ENCODE measurements at regions not wholly inside any gene's neighbourhood (a gene's known extent, or its start where the extent isn't known, plus 50 kb on each side); places are given as distances from the start of the nearest gene placed in this dataset.
"Not testable (repeated sequence)": the region's sequence is repeated elsewhere in the genome, so short reads cannot be mapped to it uniquely, and the experiment has no call there.

DNA sequence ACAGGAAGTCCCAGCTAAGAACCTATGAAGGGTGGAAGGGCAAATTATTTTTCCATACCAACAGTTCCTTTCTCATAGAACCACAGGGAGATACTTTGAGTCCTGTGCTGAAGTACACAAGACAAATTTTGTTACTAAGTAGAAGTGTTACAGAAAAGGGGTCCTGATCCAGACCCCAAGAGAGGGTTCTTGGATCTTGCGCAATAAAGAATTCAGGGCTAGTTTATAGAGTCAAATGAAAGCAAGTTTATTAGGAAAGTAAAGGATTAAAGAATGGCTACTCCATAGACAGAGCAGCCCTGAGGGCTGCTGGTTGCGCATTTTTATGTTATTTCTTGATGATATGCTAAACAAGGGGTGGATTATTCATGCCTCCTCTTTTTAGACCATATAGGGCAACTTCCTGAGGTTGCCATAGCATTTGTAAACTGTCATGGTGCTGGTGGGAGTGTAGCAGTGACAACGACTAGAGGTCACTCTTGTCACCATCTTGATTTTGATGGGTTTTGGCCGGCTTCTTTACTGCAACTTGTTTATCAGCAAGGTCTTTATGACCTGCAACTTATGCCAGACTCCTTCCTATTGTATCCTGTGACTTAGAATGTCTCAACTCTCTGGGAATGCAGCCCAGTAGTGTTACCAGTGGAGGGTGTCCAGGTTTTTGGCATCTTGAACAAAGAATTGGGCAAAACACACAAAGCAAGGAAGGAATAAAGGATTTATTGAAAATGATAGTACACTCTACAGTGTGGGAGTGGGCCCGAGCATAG is 409.4 kb downstream of the SH2D4B start:
- no peak for DNase-seq (ENCODE audit: low read depth)

GRCh38 chr10:80949785-80950184 is 412.1 kb downstream of the SH2D4B start:
- DNase-seq (ENCODE audit: low read depth), result no peak

DNA sequence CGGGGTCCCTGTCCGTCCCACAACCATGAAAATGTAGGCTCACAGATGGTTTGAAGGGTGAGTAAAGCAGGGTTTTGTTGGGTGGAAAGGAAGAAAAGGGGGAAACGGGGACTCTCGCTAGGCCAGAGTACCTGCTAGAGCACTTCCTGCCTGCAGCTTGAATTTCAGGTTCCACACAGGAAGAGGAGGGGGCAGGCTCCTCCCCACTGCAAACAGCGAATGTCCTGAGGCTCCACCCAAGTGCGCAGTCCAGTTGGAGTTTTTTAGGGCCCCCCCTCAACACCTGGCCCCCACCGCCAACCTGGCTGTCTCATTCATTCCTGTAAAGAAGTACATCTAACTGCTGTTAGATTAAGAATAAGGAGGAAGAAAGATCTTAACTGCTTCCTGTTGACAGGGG is 414.7 kb downstream of the SH2D4B start:
- DNase-seq (ENCODE audit: low read depth), result no peak

- no peak for DNase-seq (ENCODE audit: low read depth)
Measured at GRCh38 chr10:80957161-80957560, 419.5 kb downstream of the SH2D4B start.

DNA sequence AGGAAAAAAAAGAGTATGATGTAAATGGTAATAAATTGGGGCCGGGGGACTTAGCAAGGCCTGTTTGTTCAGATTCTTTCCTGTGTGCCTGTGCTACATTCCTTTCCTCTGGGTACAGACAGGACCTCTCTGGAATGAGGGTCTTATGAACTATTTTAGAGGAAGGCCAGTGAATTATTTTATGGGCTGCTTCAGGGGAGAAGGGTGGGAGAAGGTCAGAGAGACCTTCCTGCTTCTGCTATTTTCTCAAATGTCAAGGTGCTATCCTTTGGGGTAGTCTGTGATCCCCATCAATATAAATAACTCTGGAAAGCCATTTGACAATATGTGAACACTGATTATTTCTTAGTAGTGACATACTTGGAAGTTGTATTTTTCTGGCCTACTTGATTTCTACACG is 426.5 kb downstream of the SH2D4B start:
- DNase-seq (ENCODE audit: low read depth), result no peak

DNA sequence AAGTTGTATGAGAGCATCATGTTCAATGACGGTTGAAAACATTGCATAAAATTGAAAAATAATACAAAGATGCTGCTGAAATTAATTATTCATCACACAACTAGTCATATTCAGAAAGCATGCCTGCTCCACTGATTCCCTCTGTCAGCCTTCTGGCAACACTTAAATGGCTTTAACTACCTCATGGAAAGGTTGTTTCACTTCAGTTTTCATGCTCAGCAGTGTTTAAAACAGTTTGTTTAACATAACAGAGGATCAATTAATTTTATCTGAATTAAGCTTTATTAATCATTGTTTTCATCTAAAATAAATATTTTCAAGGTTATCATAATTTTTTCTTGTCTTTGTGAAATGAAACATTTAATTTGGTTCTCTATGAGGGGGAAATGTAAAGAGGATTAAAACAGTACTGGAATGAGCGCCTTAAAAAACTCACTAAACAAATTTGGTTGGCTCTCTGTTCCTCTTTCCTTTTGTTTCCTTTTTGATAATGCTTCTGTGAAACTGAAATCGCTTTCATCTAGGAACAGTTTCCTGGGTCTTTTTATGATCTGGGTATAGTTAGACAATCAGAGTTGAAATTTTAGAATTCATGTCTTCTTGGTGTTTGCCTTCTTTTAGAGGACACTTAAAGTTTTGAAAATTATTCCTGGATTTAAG is 427.4 kb downstream of the SH2D4B start:
- no peak for DNase-seq (ENCODE audit: low read depth)

- DNase-seq (ENCODE audit: low read depth), result no peak
Measured at GRCh38 chr10:80966326-80966986, 428.8 kb downstream of the SH2D4B start.

DNA sequence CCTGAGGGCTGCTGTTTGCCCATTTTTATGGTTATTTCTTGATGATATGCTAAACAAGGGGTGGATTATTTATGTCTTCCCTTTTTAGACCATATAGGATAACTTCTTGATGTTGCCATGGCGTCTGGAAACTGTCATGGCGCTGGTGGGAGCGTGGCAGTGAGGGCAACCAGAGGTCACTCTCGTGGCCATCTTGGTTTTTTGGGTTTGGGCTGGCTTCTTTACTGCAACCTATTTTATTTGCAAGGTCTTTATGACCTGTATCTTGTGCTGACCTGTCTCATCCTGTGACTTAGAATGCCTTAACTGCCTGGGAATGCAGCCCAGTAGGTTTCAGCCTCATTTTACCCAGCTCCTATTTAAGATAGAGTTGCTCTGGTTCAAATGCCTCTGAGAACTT is 429.7 kb downstream of the SH2D4B start:
- not testable (repeated sequence) for DNase-seq (ENCODE audit: low read depth)

DNA sequence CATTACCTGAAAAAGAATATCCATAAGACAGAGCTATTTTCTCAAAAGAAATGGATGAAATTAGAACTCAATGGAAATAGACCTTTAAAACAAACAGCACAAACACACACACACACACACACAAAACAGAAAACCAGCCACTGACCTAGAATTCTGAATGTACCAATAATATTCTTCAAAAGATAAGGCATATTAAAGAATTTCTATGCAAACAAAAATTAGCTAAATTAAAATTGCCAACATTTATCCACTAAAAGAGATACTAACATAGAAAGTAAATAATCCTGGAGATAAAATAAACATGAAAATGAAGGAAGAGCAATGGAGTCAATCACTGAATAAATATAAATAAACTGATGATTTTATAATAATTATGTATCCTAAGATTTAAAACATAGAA is 431.2 kb downstream of the SH2D4B start:
- no peak for DNase-seq (ENCODE audit: low read depth)

DNA sequence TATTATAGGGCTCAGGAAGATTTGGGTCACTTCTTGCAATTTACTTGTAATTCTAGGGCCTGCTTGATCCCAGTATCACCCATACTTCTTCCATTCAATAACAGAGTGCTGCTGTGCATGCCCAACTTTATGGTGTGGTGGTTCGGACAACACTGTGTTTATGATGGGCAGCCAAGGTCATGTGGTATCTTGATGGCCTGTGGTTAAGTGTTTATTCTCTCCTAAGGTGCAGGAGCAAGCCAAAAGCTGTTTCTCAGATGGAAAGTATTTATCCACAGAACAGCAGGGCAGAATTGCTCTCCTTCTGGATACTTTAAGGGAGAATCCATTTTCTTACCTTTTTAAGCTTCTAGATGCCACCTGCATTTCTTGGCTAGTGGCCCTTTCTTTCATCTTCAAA is 433.8 kb downstream of the SH2D4B start:
- DNase-seq (ENCODE audit: low read depth), result no peak

GRCh38 chr10:80976658-80977057 is 439.0 kb downstream of the SH2D4B start:
- no peak for DNase-seq (ENCODE audit: low read depth)

GRCh38 chr10:80985102-80985501 is 447.4 kb downstream of the SH2D4B start:
- no peak for DNase-seq (ENCODE audit: low read depth)

- DNase-seq (ENCODE audit: low read depth), result no peak
Measured at GRCh38 chr10:80986596-80986995, 448.9 kb downstream of the SH2D4B start.

DNA sequence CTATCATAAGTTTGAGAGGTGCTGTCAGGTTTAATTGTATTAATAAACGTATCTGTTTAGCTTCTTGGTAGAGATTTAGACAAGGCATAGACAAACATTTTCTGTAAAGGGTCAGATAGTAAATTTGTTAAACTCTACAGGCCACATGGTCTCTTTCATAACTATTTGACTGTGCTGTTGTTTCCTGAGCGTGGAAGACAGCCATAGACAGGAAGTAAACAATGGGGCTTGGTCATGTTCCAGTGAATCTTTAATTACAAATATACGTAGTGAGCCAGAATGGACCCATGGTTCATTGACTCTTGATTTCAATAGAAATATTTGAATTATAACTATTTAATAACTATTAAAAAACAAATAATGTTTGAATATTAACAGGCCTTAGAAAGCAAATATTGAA is 451.1 kb downstream of the SH2D4B start:
- DNase-seq (ENCODE audit: low read depth), result no peak

- DNase-seq (ENCODE audit: low read depth), result no peak
Measured at GRCh38 chr10:80996615-80997193, 459.0 kb downstream of the SH2D4B start.

DNA sequence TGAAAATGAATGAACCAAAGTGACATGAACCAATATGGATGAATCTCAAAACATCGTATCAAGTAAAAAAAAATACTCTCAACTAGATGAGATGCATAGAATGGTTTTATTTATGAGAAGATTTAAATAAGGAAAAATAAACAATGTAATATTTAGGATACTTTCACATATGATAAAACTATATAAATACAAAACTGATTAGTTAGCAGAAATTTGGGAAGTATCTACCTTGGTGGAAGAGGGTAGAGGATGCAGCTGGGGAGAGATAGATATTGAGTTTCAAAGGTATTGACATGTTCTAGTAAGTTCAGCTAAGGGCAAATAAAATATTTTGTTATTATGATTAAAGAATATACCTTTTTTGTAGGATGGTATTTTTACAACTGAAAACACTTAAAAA is 463.1 kb downstream of the SH2D4B start:
- no peak for DNase-seq (ENCODE audit: low read depth)

DNA sequence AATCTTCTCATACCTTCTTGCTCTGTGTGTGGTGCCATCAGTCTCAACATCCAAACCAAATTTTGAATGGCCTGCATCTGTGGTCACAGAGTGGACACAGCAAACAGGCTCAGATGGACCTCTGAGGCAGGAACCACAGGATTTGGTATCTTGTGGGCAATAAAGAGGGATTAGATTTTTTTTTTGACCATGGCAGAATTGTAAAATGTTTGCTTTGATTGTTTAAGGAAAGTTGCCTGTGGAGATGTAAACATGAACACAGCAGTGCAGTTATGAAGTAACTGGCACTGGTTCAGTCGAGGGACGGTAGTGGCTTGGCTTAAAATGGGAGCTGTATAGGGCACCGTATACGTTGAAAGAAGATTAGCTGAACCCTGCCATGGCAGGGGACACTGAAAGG is 464.7 kb downstream of the SH2D4B start:
- DNase-seq (ENCODE audit: low read depth), result no peak

DNA sequence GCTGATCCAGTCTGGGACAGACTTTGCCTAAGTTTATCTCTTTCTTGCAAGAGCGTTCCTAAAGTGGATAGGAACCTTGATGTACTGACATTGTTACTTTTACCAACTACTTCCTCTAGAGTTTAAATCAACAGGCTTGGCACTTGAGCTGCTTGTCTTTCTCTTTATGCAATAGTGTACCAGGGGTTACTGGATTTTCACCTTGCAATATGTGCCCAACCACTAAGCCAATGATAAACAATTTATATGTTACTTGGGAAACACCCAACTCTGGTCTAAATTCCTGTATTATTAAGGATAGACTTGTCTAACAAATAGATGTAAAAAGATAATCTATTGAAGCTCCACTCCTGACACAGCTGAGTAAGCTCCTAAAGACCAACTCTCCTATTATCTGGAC is 470.2 kb downstream of the SH2D4B start:
- DNase-seq (ENCODE audit: low read depth), result no peak

DNA sequence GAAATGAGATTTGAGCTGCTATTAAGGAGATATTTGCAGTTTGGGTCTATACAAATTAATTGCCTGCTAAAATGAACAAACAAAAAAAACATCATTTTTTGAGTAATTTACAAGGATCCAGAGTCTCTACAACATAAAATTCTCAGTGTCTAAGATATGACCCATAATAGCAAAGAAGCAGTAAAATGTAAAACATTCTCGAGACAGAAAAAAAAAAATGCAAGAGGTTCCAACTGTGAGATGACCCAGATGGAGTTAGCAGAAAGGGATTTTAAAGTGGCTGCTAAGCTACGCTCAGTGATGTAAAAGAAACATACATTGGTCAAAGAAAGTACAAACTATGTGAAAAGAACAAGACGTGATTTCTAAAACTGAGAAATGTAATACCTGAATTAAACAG is 471.0 kb downstream of the SH2D4B start:
- DNase-seq (ENCODE audit: low read depth), result no peak

DNA sequence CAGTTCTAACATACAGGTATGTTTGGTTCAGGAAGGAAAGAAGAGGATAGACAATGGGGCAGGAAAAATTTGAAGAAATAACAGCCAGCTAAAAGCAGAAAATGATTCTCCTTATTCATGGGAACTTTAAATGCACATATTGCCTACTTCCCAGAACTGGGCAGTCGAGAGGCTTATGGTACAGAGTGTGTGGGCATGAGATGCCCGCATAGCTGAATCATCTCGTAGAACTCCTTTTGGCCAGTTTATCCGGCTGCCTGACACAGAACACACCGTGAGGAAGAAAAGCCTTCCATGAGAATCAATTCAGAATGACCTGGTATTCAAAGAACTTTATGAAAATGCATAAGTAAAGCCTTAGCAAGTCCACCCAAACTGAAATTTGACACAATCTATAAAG is 471.6 kb downstream of the SH2D4B start:
- no peak for DNase-seq (ENCODE audit: low read depth)

- DNase-seq (ENCODE audit: low read depth), result no peak
Measured at GRCh38 chr10:81013771-81014170, 476.1 kb downstream of the SH2D4B start.

DNA sequence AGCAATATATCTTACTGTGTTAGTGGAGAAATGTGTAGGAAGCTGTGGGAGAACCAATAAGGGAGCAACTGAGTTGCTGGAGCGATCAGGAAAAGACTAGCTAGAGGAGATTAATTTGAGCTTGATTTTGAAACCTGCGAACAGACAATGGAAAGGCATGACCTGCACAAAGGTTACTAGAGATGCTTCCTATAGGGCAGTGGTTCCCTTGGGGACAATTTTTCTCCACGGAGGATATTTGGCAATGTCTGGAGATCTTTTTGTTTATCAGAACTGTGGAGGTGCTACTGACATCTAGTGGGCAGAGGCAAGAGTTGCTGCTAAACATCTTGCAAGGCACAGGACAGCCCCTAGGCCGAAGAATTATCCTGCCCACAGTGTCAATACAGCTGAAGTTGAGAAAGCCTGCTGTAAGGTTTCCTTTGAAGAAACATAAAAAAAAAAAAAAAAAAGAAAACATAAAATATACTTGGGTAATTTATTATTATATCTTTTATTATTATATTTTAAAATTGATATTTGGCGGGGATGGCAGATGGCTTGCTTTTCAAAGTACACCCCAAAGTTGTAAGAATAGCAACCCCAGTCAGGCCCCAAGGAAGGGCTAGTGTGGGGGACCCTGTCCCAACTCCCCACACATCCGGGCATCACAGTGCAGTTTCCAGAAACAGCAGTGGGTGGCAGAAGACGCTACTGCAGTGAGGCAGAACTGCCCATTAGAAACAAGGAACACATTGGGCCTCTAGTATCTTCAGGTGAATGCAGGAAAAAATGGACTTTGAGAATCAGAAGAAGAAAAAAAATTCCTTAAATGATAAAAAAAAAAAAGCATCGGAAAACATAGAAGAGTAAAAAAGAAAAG is 481.6 kb downstream of the SH2D4B start:
- DNase-seq (ENCODE audit: low read depth), result no peak

All from stimulated activated CD8-positive, alpha-beta memory T cell treated with anti-CD3 and anti-CD28 coated beads, Interleukin-15, amount 100 ng/mL, for 1 hour (primary cell).